Breast epithelium (tissue), 3 donors: ENCODE measurements at regions not wholly inside any gene's neighbourhood (a gene's known extent, or its start where the extent isn't known, plus 50 kb on each side); places are given as distances from the start of the nearest gene placed in this dataset.

Source experiments
- POLR2A ChIP-seq: fragments of 450-650 bp; IDR thresholded peaks from one replicate; pipeline ENCODE4 v1.6.1; 2016; ENCODE audit warnings: antibody characterized with exemption, mild to moderate bottlenecking, moderate library complexity
- POLR2AphosphoS5 ChIP-seq, 3 donors: sonication (generic); formaldehyde crosslinking; IDR thresholded peaks; one replicate each; pipeline ENCODE4 v1.6.1; 2017; ENCODE audit warnings: antibody characterized with exemption in 3 of 3
- TF ChIP-seq, protein P1 (sequence below), 3 donors: fragments of 450-650 bp; IDR thresholded peaks; one replicate each; pipeline ENCODE4 v1.5.1; 2016 to 2017; ENCODE audit warnings: antibody characterized with exemption in 3 of 3, mild to moderate bottlenecking in 3 of 3, moderate library complexity in 3 of 3

DNA sequence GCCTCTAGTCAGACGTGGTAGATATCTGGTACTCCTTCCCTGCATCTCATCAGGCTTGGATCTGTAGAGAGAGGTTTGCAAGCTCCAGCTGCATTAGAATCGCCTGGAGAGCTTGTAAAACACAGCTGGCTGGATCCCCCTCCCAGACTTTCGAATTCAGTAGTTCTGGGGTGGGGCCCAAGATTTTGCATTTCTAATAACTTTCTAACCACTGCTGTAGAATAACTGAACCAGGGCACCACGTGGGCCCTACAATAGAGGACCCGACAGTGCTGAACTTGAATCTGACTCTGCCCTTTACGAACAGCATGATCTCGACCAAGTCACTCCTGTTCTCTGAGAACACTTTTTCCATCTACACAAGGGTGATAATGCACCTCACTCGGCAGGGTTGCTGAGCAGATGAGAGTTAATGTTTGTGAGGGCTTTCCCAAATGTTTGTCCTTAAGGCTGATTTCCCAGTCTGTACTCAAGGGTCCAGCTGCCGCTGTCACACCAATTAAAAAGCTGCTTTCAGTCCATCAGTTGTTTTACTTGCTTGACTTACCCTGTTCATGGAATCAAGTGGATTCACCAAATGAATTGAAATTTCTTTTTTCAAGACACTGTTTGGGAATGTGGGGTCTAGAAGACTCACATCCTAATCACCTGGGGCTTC lies 86.6 kb upstream of the SLC24A4 start:
- TF ChIP-seq, protein P1, sequence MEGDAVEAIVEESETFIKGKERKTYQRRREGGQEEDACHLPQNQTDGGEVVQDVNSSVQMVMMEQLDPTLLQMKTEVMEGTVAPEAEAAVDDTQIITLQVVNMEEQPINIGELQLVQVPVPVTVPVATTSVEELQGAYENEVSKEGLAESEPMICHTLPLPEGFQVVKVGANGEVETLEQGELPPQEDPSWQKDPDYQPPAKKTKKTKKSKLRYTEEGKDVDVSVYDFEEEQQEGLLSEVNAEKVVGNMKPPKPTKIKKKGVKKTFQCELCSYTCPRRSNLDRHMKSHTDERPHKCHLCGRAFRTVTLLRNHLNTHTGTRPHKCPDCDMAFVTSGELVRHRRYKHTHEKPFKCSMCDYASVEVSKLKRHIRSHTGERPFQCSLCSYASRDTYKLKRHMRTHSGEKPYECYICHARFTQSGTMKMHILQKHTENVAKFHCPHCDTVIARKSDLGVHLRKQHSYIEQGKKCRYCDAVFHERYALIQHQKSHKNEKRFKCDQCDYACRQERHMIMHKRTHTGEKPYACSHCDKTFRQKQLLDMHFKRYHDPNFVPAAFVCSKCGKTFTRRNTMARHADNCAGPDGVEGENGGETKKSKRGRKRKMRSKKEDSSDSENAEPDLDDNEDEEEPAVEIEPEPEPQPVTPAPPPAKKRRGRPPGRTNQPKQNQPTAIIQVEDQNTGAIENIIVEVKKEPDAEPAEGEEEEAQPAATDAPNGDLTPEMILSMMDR (IDR thresholded peaks at IDR 0.05): no peak
- TF ChIP-seq POLR2A (no peak), POLR2AphosphoS5 (IDR thresholded peaks at IDR 0.05) (no peak)
